GM18505 (cell line): ENCODE measurements at regions not wholly inside any gene's neighbourhood (a gene's known extent, or its start where the extent isn't known, plus 50 kb on each side); places are given as distances from the start of the nearest gene placed in this dataset.

ENCODE experiments used
- ATAC-seq: cut with Tn5 transposase; IDR thresholded peaks from one replicate; pipeline ENCODE4 v1.9.1; 2021; ENCODE audit not compliant: unreplicated experiment
- POLR2A ChIP-seq: IDR thresholded peaks from 4 replicates; pipeline ENCODE4 v1.6.1; 2011; ENCODE audit warnings: borderline replicate concordance; ENCODE audit not compliant: insufficient read depth, insufficient read length; ENCODE audit errors: extremely low read depth

DNA sequence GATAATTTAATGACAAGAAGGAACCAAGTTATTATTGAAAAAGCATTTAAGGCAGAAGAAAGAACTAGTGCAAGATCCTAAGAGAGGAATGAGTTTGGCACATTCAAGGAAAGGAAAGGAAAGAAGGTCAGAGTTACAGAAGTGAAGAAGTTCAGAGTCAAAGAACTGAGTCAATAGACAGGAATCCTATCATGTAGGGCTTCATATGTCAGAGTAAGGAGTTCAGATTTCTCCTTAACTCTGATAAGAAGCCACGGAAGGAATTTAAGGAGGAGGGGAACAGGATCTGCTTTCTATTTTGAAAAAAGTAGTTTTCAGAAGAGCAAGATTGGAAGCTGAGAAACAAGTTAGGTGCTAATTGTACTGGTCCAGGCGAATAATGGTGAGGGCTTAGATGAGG, 223.1 kb upstream of the FOXN3 start:
- no peak for TF ChIP-seq POLR2A
- ATAC-seq = no peak

GRCh38 chr14:89639687-89640086, 222.7 kb upstream of the FOXN3 start:
- no peak for ATAC-seq
- TF ChIP-seq POLR2A = no peak

GRCh38 chr14:89638891-89639290, 221.9 kb upstream of the FOXN3 start:
- no peak for ATAC-seq
- TF ChIP-seq POLR2A = no peak

DNA sequence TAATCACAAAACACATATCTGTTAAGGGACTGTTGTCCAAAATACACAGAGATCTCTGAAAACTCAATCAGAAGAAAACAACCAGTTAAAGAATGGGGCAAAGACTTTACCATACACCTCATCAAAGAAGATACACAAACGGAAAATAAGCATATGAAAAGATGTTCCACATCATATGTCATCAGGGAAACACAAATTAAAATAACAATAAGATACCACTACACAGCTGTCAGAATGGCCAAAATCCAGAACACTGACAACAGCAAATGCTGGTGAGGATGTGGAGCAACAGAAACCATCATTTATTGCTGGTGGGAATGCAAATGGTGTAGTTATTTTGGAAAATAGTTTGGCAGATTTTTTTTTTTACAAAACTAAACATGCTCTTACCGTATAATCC, 220.5 kb upstream of the FOXN3 start:
- no peak for ATAC-seq
- TF ChIP-seq POLR2A = no peak

- TF ChIP-seq POLR2A = no peak
- no peak for ATAC-seq
Observed at GRCh38 chr14:89635615-89636014, 218.6 kb upstream of the FOXN3 start.

DNA sequence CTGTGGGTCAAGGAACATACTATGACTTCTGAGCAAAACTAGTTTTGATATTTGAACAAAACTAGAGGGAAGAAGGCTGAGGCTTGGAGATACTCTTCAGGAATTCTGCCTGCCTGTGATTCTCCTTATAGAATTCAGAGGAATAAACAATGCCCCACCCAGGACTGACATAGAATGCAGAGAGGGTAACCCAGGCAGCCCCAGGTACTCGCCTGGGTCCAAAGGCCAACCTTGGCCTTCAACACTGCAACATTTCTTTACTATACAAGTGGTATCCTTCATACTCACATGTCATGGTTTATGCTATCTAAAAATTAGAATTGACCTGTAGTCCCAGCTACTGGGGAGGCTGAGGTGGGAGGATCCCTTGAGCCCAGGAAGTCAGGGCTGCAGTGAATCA, 217.0 kb upstream of the FOXN3 start:
- TF ChIP-seq POLR2A = no peak
- no peak for ATAC-seq

GRCh38 chr14:89630101-89630829, 213.2 kb upstream of the FOXN3 start:
- ATAC-seq = no peak

GRCh38 chr14:89629383-89629782, 212.3 kb upstream of the FOXN3 start:
- no peak for ATAC-seq
- no peak for TF ChIP-seq POLR2A

More at GRCh38 chr14:89630101-89630829, 213.2 kb upstream of the FOXN3 start:
- TF ChIP-seq POLR2A = no peak

GRCh38 chr14:89628521-89628920, 211.5 kb upstream of the FOXN3 start:
- ATAC-seq = no peak
- no peak for TF ChIP-seq POLR2A

DNA sequence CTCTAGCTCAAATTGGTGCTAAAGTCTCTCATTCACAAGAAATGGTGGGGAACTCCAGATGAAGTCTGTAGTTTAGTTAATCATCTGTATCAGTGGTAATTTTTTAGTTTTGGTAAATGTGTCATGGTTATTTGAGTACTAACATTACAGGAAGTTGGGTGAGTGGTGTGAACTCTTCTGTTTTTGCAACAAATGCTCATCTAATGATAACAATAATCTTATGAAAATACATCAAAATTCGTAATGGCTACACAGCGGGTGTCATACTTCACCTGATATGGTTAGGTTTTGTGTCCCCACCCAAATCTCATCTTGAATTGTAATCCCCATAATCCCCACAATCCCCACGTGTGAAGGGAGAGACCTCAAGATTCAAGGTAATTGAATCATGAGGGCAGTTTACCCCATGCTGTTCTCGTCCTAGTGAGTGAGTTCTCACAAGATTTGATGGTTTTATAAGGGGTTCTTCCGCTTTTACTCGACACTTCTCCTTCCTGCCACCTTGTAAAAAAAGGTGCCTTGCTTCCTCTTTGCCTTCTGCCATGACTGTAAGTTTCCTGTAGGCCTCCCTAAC, 209.3 kb upstream of the FOXN3 start:
- no peak for TF ChIP-seq POLR2A
- ATAC-seq = no peak

- TF ChIP-seq POLR2A = no peak
- ATAC-seq = no peak
Observed at GRCh38 chr14:89625731-89626232, 208.7 kb upstream of the FOXN3 start.

DNA sequence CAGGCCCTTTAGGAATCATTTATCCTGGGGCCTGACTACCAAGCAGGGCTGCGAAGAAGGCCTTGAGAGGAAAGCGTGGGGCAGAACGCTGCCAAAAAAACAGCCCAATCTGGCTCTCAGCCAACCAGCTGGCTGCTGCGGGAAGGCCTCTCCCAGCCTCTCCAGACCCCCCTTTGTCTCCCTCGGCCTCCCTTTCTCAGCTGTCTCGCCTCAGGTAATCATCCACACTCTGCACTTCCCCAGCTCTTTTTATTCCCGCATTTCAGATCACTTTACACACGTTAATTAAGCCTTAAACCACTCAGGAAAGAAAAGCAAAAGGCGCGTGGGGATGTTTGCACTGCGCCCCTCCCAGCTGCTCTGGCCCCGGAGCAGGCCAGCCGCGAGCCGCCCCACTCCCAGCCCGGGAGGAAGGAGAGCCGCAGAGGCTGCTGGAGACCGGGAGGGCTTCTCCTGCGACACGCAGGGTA, 208.2 kb upstream of the FOXN3 start:
- ATAC-seq = no peak
- no peak for TF ChIP-seq POLR2A

DNA sequence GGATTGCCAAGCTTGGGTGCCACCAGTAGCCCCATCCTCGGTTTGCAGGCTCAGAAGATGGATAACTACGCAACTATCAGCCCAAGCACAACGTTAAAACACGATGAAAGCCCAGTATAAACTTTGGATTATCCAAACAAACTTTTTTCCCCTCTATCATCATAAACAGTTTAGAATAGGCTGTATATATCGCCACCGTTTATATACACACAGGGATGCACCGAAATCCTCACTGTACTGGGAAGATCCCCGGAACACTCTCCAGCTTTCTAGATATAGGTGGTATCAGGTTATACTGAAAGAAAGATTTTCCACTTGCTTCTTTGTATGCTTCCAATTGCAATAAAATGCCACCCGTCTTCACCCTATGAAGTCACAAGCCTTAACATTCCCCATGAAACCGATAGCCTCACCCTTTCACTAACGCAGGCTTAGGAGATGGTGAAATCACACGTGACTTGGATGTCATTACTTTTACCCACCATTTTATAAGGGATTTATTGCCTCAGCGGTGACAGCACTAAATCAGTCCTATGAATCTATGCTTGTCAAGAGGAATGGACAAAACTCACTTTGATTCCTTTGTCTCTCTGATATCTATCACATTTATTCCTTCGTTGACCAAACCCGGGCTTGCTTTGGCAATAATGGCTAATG, 207.6 kb upstream of the FOXN3 start:
- ATAC-seq = no peak
- no peak for TF ChIP-seq POLR2A
